ENCODE measurements at regions not wholly inside any gene's neighbourhood (a gene's known extent, or its start where the extent isn't known, plus 50 kb on each side); places are given as distances from the start of the nearest gene placed in this dataset.

DNA sequence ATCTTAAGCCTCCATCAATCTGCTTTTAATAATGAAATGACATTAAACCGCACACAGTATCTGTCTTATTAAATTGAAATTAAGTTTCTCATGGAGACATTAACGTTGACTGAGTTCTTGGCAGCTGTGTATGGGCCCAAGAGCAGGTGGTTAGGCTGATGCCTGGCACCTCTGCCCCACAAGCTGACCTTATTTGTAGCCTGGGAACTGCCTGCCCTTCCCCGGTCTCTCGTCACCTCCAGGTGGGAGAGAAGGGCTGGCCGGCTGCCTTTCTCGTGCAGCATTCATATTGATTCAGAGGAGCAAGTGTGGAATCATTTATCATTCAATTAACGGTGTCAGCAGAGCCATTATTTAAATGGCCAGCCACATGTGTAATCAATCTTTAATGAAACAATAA is 53.0 kb upstream of the FCN1 start:
- TF ChIP-seq KDM4B (IDR thresholded peaks at IDR 0.05; ENCODE audit: borderline replicate concordance in 2 of 2, low read depth in 1 of 2): no peak
- TF ChIP-seq ZNF143 (CRISPR knock-in tag; IDR thresholded peaks at IDR 0.05): no peak
- no peak for TF ChIP-seq JUND (IDR thresholded peaks at IDR 0.05; ENCODE audit: borderline replicate concordance, low read depth, low read length)
- no peak for TF ChIP-seq JUND (tag; IDR thresholded peaks at IDR 0.05; ENCODE audit: borderline replicate concordance, low read depth, low read length)
- TF ChIP-seq, protein P1, sequence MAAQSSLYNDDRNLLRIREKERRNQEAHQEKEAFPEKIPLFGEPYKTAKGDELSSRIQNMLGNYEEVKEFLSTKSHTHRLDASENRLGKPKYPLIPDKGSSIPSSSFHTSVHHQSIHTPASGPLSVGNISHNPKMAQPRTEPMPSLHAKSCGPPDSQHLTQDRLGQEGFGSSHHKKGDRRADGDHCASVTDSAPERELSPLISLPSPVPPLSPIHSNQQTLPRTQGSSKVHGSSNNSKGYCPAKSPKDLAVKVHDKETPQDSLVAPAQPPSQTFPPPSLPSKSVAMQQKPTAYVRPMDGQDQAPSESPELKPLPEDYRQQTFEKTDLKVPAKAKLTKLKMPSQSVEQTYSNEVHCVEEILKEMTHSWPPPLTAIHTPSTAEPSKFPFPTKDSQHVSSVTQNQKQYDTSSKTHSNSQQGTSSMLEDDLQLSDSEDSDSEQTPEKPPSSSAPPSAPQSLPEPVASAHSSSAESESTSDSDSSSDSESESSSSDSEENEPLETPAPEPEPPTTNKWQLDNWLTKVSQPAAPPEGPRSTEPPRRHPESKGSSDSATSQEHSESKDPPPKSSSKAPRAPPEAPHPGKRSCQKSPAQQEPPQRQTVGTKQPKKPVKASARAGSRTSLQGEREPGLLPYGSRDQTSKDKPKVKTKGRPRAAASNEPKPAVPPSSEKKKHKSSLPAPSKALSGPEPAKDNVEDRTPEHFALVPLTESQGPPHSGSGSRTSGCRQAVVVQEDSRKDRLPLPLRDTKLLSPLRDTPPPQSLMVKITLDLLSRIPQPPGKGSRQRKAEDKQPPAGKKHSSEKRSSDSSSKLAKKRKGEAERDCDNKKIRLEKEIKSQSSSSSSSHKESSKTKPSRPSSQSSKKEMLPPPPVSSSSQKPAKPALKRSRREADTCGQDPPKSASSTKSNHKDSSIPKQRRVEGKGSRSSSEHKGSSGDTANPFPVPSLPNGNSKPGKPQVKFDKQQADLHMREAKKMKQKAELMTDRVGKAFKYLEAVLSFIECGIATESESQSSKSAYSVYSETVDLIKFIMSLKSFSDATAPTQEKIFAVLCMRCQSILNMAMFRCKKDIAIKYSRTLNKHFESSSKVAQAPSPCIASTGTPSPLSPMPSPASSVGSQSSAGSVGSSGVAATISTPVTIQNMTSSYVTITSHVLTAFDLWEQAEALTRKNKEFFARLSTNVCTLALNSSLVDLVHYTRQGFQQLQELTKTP (IDR thresholded peaks at IDR 0.05; ENCODE audit: low read depth in 1 of 2, partially characterized antibody in 2 of 2): no peak
- TF ChIP-seq MECOM (CRISPR knock-in tag; IDR thresholded peaks at IDR 0.05): no peak
- TF ChIP-seq, protein P2, sequence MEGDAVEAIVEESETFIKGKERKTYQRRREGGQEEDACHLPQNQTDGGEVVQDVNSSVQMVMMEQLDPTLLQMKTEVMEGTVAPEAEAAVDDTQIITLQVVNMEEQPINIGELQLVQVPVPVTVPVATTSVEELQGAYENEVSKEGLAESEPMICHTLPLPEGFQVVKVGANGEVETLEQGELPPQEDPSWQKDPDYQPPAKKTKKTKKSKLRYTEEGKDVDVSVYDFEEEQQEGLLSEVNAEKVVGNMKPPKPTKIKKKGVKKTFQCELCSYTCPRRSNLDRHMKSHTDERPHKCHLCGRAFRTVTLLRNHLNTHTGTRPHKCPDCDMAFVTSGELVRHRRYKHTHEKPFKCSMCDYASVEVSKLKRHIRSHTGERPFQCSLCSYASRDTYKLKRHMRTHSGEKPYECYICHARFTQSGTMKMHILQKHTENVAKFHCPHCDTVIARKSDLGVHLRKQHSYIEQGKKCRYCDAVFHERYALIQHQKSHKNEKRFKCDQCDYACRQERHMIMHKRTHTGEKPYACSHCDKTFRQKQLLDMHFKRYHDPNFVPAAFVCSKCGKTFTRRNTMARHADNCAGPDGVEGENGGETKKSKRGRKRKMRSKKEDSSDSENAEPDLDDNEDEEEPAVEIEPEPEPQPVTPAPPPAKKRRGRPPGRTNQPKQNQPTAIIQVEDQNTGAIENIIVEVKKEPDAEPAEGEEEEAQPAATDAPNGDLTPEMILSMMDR (IDR thresholded peaks at IDR 0.05 in 2 of 3, conservative IDR thresholded peaks at IDR 0.05 in 1 of 3; ENCODE audit: insufficient read depth in 2 of 3, low read depth in 1 of 3, low read length in 3 of 3): no peak
- TF ChIP-seq POLR2AphosphoS5 (IDR thresholded peaks at IDR 0.05; ENCODE audit: control insufficient read depth, insufficient read depth, low read depth, low read length): no peak
- no peak for TF ChIP-seq TCF3 (CRISPR knock-in tag; IDR thresholded peaks at IDR 0.05)
- no peak for TF ChIP-seq CREM (IDR thresholded peaks at IDR 0.05; ENCODE audit: low read depth)
- TF ChIP-seq EZH2 (IDR thresholded peaks at IDR 0.05; ENCODE audit: borderline replicate concordance, low read depth, low read length): no peak
